CD4-positive, alpha-beta T cell treated with Interleukin-4 for 4 hours (primary cell): ENCODE measurements at regions not wholly inside any gene's neighbourhood (a gene's known extent, or its start where the extent isn't known, plus 50 kb on each side); places are given as distances from the start of the nearest gene placed in this dataset.
"Not testable (repeated sequence)": the region's sequence is repeated elsewhere in the genome, so short reads cannot be mapped to it uniquely, and the experiment has no call there.

Source experiments
- DNase-seq: peaks from one replicate; pipeline ENCODE4 v3.0.0-alpha.2; 2020

- DNase-seq, result no peak
Measured at GRCh38 chr2:194870974-194871535, 786.0 kb upstream of the SLC39A10 start.

DNA sequence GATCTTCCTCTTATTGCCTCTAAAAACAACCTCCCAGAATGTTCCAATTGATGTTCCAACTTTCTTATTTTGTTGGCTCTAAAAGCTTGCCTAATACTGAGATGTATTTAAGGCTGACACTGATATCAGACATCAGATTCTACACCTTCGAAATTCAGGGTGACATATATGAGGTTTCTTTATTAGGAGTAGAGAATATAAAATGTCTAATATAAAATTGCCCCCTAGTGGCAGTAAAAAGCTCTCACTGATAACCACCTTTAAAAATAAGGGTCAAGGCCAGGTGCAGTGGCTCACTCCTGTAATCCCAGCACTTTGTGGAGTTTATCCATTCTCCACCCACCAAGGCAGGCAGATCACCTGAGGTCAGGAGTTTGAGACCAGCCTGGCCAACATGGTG, 789.7 kb upstream of the SLC39A10 start:
- DNase-seq, result no peak

GRCh38 chr2:194854941-194855340, 802.1 kb upstream of the SLC39A10 start:
- DNase-seq, result no peak

DNA sequence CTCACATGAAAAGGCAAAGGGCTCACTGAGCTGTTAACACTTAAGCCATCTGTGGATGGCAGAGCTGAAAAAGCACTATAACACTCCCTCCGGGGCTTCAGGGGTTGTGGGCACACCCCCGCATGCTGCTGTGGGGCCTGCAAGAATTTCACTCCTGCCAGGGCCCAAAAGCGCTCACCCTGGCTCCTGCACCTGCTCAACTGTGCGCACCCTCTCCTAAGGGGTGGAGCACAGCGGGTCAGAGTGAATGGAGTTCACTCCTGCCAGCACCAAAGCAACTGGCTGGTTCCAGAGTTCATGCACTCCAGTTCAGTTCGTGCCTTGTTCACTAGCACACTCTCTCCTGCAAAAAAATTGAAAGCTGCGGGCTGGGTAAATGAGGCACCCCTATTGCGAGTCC, 814.2 kb upstream of the SLC39A10 start:
- no peak for DNase-seq

GRCh38 chr2:194834371-194834770, 822.7 kb upstream of the SLC39A10 start:
- not testable (repeated sequence) for DNase-seq

DNA sequence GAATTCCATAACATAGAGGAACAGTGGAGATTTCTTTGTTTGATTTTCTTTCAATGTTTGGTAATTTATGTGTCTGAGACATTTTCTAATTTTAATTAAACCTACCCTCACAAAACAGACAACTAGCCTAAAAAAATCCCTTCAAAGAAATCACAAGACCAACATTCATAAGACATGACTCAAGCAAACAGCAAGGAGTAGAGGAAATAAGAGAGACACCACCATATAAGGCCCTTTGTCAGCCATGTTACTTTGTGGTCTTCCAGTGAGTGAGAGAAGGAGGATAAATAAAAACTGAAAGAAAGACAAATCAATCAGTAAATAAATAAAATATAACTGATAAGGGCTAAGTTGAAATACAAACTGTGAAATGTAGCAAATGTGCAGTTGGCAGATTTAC, 830.8 kb upstream of the SLC39A10 start:
- no peak for DNase-seq

- DNase-seq, result no peak
Measured at GRCh38 chr2:194824450-194824849, 832.6 kb upstream of the SLC39A10 start.

GRCh38 chr2:194822657-194823056, 834.4 kb upstream of the SLC39A10 start:
- no peak for DNase-seq

GRCh38 chr2:194822097-194822496, 834.9 kb upstream of the SLC39A10 start:
- no peak for DNase-seq

DNA sequence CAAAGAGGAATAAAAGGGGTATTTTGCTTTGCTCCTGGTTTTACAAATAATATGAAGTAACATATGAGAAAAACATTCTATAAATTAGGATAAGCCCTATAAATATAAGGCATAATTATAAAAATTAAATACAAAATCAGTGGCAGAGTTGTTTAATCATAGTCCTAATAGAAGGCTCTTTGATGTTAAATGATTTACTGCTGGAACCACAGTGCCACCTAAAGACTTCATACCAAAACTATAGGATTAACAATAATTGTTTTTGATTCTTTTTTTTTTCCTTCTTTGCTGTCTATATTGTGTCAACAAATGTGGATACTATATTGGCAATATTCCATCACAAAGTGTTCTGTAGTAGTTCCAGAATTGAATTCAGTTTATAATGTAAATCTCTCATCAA, 837.7 kb upstream of the SLC39A10 start:
- no peak for DNase-seq

DNA sequence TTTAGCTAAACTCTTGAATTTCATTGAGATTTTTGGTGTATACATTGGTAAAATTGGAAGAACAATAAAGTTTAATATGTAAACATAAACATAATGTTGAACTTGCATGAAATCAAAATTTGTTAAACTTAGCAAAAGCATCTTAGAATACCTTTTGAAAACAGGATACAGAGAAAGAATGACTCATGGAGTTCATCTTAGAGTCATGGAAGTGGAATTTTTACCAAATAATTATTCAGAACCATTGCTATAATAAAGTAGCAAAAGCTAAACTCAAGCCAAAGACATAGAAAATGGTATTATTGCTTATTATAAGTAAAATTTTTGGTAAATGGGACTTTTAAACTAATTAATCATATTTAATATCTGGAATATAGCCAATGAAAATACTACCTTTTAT, 841.6 kb upstream of the SLC39A10 start:
- no peak for DNase-seq

GRCh38 chr2:194802589-194802988, 854.4 kb upstream of the SLC39A10 start:
- no peak for DNase-seq

DNA sequence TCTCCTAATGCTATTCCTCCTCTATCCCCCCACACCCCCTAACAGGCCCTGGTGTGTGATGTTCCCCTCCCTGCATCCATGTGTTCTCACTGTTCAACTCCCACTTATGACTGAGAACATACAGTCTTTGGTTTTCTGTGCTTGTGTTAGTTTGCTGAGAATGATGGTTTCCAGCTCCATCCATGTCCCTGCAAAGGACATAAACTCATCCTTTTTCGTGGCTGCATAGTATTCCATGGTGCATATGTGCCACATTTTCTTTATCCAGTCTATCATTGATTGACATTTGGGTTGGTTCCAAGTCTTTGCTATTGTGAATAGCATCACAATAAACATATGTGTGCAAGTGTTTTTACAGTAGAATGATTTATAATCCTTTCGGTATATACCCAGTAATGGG, 870.0 kb upstream of the SLC39A10 start:
- DNase-seq, result not testable (repeated sequence)

GRCh38 chr2:194771394-194771793, 885.6 kb upstream of the SLC39A10 start:
- DNase-seq, result not testable (repeated sequence)

DNA sequence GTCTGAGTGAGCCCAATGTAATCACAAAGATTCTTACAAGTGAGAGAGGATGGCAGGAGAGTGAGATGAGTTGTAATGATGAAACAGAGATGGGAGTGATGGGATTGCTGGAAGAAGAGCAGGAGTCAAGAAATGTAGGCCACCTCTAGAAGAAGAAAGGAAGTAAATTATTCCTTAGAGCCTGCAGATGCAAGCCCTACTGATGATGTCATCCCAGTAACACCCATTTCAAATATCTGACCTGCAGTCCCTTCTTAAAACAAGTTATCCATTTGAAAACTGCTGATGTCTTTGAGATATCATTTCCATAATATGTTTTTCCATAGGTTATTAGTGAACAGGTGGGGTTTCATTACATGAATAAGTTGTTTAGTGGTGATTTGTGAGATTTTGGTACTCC, 888.0 kb upstream of the SLC39A10 start:
- no peak for DNase-seq

GRCh38 chr2:194765723-194766122, 891.3 kb upstream of the SLC39A10 start:
- DNase-seq, result no peak

DNA sequence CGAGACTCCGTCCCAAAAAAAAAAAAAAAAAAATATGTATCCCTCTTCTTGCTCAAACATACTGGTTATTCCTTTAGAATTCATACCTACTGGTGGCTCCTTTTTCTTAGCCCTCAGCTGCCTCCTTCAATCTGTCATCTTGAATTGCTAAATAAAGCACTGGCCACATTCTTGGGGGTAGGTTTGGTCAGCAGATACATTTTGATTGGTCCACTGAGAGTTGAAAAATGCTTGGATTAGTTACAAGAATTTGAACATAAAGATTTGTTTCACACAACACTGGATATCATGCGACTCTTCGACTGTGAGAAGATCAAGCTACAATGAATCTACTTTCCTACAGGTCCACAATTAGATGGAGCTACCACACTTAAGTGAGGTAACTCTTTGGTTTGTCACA, 906.1 kb upstream of the SLC39A10 start:
- DNase-seq, result no peak

DNA sequence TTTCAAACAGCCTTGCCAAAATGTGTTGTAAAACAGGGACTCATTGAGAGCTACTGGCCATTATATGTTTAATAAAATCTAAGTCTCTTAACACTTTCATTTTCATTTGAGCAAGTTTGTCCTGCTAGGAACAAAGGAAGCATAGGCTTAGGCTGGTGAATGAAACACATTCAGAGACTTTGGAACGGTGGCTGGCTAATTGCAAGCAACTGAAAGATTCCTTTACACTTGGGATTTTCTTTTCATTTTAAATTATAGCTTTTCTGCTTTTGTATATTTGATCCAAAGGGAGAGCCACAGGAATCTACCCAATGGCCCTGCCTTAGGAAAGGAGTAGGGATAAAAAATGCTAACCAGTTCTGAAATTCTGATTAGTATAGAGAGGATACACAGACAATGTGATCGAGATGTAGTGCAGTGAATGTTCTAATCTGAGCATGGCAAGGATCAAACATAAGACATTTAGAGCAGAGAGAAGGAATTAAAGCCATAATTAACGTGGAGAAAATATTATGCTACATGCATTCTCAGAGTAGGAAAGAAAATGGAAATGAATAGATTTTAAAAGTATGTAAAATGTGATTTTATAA, 911.4 kb upstream of the SLC39A10 start:
- DNase-seq, result no peak

DNA sequence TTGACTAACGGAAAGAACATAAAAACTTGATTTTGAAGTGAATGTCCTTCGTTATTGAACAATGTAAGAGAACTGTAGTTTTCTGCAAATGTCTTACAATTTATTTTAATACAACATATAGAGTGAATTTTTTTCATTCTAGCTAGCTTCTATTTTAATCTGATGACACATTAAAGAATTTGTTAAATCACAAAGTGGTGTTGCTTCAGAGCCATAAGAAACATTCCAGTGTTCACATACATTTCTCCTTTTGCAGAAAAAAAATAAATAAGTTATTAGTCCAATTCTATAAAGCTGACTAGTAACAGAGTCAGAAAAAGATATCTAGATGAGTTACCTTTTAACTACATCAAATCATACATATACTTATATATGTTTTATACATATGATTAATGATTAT, 914.3 kb upstream of the SLC39A10 start:
- DNase-seq, result no peak

DNA sequence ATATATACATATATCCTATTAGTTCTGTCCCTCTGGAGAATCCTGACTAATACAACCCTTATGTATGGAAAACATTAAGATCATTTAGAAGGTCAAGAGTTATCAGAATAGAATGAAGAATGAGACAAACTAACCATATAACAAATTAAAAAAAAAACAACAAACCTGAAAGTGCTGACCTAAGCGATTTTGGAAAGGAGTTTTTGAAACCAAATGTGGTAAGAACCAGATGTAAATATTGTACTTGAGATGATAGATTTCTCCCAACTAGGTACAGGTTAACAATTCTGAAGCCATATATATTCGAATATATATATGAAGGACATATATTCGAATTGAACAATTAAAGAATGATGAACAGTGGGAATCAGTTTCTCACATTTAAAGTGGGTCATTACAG, 917.8 kb upstream of the SLC39A10 start:
- no peak for DNase-seq

- no peak for DNase-seq
Measured at GRCh38 chr2:194735837-194736542, 921.0 kb upstream of the SLC39A10 start.

DNA sequence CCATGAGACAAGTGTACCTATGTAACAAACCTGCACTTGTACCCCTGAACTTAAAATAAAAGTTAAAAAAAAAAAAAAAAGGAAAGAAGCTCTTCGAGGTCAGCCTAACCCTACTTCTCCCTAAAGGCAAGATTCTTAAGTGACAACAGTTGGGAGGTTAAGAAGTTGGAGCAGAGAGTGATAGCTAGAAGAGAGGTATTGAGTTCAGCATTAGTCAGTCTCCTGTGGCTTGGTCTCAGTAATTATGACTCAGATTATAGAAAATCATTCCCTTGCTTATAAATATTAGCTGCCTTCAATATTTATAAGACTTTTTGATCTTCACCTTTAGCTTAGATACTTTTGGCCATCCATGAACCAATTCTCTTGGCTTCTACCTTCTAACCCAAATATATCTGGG, 926.8 kb upstream of the SLC39A10 start:
- DNase-seq, result no peak

GRCh38 chr2:194725169-194725568, 931.9 kb upstream of the SLC39A10 start:
- DNase-seq, result no peak

DNA sequence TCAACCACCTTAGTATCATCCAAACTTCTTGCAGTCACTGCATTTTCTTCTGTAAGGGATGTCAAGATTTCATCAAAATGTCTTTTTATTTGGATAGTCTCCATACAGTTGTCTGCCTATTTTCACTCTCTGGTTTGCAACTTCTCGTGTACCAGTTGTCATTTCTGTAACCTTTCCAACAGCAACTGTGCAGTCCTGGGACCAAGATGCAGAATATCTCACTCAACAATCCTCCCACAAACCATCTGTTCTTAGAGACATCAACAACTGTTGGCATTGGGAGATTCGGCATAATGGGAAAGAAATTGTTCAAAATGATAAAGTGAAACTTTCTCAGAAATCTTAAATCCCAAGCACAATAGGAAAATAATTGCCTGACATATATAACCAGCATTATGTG, 933.6 kb upstream of the SLC39A10 start:
- DNase-seq, result no peak

GRCh38 chr2:194721227-194721626, 935.8 kb upstream of the SLC39A10 start:
- DNase-seq, result no peak
